NCI-H2107 treated with DMSO at 0.1 percent for 48 hours (cell line): ENCODE measurements at regions not wholly inside any gene's neighbourhood (a gene's known extent, or its start where the extent isn't known, plus 50 kb on each side); places are given as distances from the start of the nearest gene placed in this dataset.

Source experiments
- DNase-seq: peaks from one replicate; lab custom pipeline; 2025; ENCODE audit not compliant: unreplicated experiment; lab: John Stamatoyannopoulos, UW

DNA sequence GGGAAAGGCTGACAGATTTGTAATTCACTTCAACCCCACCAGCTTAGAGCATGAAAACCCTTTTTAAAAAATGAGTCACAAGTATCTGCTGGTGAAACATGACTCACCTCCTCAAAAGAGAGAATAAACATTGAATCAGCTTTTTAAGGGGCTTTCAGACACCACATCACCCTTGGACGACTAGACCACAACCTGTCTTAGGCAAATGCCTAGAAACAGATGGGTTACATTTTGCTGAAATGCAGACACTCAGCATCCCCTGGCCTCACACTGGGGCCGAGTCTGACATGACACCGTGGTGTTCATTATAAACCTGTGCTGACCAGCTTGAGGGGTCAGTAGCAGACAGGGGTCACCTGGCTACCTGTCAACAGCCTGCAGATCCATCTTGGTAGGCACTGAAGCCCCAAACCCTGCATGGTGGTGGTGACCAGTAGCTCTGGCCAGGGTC is 175.3 kb upstream of the CST7 start:
- no peak for DNase-seq

DNA sequence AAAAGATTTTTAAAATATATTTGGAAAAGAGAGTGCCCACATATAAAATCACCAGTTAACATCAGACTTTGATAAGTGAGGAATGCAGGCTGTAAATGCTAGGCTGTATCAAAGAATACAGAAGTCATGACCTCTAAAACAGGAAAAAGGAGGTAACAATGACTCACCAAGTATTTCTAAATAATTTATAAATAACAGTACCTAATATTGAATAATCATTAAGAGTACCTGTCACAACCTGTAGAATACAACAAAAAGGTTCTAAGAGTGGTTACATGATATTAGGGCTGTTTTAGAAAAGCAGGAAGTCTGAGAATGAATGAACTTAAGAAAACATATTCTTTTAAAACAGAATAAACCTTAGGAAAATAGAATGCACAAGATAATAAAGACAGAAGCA is 173.1 kb upstream of the CST7 start:
- no peak for DNase-seq

- DNase-seq, result no peak
These were observed 172.3 kb upstream of the CST7 start for GRCh38 chr20:24776755-24777271.

DNA sequence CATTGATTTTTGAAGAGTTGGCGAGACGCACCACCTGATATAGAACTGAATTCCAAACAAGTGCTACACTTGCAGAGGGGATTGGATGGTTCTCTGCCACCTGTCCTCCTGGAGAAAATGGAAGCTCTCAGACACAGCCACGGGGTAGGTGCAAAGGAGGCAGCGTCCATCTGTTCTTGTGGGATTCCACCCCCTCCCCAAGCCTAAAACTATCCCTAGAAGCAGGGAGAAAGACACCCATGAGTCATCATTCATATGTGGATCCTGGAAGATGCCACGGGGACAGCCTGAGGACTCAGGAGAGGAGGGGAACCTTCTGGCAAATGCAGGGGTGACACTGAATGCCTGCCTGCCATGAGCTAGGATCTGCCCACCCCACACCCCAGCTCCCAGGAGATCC is 171.3 kb upstream of the CST7 start:
- DNase-seq, result no peak

- DNase-seq, result no peak
These were observed 170.5 kb upstream of the CST7 start for GRCh38 chr20:24778585-24779031.

DNA sequence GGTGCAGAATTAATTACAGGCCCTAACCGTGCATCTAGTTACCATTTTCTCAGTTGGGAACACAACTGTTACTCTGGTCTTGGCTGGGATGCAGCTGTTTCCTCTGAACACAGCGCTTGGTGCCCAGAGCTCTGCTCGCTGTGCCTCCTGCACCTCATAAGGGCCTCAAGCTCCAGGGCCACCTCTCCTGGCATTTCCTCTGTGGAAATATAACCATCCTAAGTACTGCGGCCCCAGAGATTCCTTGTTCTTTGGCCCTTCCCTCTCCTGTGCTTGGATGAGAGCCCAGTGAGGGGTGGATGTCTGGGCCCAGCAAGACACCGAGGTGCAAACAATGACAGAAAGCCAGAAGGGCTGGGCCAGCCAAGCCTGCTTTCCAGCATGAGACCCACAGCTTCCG is 169.9 kb upstream of the CST7 start:
- no peak for DNase-seq

- DNase-seq, result no peak
These were observed 169.1 kb upstream of the CST7 start for GRCh38 chr20:24779946-24780345.

GRCh38 chr20:24780674-24781417 is 168.2 kb upstream of the CST7 start:
- no peak for DNase-seq

DNA sequence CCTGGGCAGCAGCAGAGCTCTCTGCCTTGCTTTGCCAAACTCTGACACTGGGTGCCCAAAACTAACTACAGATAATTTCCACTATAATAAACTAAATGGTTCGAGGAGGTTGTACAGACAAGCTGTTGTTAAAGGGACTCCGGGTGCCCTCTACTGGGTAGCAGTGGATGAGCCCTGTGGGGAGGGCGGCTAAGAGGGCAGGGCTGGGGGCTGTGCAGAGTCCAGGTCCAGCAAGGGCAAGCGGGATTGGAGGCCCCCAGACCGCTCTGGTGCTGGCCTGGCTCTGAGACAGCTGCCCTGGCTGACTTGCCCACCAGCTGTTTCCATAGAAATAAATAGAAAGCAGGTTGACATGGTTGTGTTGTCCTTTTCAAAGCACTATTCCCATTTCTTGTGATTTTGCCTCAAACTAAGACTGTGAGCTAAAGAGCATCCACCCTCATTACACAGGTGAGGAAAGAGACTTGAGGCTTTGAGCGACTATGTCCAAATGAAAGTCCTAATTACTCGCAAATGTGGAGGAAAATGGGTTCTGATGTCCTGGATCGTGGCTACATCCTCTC is 167.6 kb upstream of the CST7 start:
- DNase-seq, result no peak

DNA sequence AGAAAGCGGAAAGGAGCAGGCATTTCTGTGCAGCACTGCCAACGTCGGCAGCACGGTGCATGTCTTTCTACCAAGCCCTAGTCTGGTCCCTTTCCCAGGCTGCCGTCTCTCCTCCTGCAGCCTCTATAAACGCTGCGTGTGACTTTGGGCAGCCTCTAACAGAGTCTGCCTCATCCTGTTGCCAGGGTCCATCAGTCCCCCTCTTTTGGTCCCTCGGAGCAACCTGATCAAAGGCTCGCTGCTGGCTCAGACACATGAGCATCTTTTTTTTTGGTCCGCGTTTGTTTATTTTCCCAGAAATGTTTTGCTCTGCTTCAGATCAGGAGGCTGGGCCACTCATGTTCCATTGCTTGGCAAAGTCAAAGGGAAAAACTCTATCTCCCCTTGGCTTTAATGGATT is 166.8 kb upstream of the CST7 start:
- DNase-seq, result no peak

- DNase-seq, result no peak
These were observed 166.1 kb upstream of the CST7 start for GRCh38 chr20:24782801-24783630.

- DNase-seq, result no peak
These were observed 165.2 kb upstream of the CST7 start for GRCh38 chr20:24783631-24784492.

DNA sequence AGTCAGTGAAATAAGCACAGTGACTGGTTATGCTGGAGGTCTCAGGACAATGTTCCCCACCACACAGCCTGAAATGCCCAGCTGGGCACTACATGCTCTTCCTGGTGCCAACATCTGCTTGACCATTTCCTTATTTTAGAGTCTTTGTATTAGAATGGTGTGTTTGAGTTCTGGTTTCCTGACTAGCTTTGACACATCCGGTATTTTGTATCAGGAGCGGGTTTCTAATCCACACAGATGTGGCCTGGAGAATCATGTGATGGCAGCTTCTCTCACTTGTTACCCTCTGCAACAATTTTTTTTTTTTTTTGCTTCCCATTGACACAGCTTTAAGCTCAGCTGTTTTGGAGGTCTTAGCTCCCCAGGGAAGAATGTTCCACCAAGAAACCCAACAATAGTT is 164.5 kb upstream of the CST7 start:
- DNase-seq, result no peak

DNA sequence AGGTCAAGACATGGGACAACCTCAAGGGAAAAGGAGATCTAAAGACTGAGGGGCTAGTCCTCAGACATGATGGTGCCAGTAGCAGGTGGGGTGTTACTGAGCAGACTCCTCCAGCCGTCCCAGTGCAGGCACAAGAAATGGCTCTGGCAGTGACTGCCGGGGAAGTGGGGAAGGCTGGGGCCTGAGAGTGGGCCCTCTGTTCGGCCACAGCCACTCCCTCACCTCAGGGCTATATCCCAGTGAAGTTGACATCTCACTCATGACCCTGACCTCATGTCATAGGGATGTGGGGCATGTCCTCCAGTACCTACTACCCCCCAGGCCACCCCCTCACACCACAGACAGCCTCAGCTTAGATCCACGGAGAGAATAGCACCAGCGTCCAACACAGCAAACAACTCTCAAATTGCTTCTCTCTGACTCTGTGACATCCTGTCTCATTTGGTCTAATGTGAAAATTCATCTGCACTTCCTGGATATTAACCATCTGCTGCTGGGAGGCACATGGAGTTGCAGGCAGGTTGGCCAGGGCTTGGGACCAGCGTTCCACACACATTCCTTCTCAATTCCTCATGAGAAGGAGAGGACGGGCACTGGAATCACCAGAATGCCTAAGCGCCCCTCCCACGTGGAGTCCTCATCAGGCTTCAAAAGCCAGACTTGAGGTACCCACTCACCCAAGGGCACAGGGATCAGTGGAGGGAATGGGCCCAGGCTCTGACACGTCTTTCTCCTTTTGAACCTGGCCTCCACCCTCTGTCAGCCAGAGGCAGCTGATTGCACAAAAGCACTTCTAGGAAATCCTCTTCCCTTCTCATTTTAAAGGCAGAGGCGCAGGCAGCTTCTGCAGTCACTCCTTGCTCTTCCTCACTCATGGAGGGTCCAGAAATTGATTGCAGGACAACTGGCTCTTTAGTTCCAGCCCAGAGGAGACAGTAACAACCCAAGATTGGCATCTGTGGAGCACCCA is 163.6 kb upstream of the CST7 start:
- no peak for DNase-seq

- DNase-seq, result no peak
These were observed 163.0 kb upstream of the CST7 start for GRCh38 chr20:24786111-24786495.

DNA sequence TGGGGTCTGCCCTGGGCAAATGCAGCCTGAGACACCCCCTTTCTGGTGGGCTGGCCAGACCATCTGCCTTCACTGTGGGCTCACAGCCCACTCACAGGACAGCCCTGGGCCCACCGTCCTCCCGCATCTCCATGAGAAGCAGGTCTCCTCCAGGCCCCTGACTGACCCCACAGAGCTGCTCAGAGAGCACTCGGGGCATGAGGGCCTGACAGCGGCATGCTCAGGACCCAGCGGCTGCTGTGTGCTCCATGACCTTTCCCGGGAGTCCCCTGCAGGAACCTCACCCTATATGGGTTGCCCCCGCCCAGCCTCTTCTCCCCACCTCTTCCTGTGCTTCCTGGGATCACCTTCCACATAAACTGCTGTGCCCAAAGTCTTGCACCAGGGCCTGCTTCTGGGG is 162.4 kb upstream of the CST7 start:
- DNase-seq, result no peak

DNA sequence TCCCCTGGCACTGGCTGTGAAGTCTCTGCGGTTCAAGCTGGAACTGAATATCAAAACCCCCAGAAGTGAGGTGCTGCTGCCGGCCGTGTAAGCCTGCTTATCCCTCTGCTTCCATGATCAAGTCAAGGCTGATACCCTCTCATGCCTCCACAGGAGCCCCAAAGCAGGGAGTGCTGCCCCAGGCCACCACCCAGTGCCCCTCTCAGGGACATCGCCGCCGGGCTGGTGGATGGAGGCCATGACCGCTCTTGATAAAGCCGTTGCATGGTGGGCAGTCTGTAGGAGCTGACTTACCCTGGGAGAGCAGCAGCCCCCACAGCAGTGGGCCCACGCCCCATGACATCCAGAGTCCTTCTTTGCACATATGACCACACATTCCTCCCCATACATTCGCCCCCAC is 162.0 kb upstream of the CST7 start:
- DNase-seq, result no peak

DNA sequence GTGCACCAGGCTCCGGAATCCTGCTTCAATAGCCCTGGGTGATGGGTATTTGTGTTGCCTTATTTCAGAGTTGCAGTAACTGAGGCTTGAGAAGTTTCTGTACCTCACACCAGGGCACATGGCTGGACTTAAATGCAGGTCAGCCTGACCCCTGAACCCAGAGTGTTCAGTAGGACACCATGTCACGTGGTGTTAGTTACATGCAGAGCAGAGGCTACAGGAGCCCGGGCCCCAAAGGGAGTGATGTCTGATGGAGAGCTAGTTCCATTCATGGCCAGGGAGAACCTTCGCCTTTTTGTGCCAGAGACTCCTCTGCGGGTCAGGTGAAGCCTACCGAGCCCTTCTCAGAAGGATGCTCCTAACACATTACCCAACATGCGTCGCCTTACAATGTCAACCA is 161.4 kb upstream of the CST7 start:
- no peak for DNase-seq

DNA sequence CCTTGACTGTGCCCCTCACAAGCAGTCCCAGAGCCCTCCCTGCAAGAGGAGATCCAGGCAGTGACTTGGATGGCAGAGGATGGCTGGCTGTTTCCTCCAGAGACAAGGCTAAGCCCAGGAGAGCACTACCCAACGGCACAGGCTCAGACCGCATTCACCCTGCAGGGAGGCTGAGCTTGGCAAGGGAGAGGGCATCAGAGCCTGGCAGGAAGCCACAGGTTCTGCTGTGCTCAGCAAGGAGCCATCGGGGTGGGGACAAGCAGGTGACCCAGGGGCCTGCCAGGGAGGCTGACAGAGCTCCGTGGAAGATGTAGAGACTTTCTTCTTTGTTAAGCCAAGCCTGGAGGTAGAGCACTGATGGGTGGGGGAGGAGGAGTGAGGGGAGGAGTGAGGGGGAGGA is 159.2 kb upstream of the CST7 start:
- no peak for DNase-seq
